ENCODE measurements at regions not wholly inside any gene's neighbourhood (a gene's known extent, or its start where the extent isn't known, plus 50 kb on each side); places are given as distances from the start of the nearest gene placed in this dataset.
"Not testable (repeated sequence)": the region's sequence is repeated elsewhere in the genome, so short reads cannot be mapped to it uniquely, and the experiment has no call there.

DNA sequence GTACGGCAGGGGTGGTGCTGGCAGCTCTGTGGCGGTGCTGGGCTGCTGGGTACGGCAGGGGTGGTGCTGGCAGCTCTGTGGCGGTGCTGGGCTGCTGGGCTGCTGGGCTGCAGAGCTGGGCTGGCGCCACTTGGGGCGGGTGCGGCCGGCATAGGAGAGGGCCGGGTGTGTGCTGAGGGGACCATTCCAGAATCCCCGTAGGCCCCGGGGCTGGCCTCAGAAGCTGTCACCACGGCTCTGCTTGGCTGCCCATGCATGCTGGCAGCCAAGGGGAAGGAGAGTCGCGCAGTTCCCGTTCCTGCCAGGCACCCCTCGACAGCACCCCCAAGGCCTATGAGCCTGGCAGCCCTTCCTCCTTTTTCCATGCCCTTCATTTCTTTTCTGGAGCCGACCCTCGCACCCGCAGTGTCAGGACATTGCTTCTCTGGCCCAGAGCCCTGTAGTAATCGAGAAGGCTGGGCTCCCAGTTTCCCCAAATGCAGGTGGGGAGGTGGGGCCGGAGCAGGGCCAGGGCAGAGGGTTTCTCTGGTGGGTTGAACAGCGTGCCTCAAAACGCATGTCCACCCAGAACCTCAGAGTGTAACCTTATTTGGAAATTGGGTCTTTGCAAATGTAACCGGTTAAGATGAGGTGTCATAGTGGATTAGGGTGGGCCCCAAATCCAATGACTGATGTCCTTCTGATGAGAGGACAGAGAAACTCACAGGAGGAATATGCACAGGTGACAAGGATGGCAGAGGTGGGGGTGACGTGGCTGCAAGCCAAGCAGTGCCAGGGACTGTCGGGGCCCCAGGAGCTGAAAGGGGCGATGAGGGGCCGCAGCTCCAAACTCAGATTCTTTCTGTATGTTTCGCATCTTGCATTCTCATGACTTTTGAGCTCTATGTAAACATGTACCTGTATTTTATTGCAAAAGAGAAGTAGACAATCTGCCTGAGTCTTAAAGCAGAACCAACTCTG, 71.0 kb upstream of the ACTRT2 start:
- DNase-seq (ENCODE audit: low spot score), result no peak

DNA sequence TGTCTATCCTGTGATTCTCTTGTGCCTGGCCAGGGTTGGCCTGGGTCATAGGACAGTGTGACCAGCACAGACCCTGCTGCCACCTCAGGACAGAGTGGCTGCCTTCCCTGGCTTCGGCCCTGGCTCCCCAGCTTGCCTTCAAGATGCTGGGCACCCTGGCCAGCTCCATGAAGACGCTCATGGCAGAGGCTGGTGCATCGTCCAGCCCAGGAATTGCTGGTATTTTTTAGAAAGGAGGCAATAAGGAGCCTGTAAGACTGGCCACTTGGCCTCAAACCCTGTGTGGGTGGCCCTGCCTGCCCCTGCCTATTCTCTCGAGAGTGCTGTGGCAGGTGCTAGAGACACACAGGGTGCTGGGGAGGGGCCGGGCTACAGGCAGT, 70.4 kb upstream of the ACTRT2 start:
- DNase-seq (ENCODE audit: low spot score), result no peak

DNA sequence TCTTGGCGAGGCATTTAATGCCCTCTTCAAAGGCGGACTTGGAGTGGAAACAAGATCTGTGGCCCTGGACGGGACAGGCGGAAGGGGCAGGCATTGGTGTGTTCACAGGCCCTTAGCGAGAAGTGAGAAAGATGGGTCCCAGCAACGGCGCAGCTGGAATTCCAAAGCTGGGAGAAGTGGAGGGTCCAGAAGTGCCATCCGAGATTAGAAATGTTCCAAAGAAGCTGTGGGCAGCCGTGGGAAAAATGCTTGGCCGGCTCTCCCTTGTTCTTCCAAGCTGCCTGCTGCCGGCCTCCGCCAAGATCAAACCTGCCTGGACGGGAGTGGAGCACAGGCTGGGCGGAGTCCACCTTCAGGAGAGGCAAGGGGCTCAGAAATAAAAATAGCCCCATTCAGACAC, 69.4 kb upstream of the ACTRT2 start:
- no peak for DNase-seq (ENCODE audit: low spot score)

- no peak for DNase-seq (ENCODE audit: low spot score)
These were observed 68.9 kb upstream of the ACTRT2 start for GRCh38 chr1:2952371-2952770.

DNA sequence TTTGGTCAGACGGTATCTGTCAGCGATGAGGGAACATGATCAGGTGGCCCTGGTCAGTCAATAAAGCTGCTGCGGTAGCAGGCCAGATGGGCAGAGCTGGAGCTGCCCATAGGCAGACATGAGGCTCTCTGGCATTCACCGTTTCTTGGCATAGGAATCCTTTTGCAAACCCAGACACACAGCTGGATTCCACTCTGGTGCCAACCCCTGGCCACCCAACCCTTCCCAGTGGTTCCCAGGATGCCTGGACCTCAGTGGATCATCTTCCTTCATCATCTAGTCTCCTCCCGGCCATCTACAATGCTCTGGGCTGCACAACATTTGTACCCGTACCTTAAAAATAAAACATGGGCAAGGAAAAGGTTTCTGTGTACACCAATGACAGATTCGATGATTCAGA, 68.3 kb upstream of the ACTRT2 start:
- no peak for DNase-seq (ENCODE audit: low spot score)

DNA sequence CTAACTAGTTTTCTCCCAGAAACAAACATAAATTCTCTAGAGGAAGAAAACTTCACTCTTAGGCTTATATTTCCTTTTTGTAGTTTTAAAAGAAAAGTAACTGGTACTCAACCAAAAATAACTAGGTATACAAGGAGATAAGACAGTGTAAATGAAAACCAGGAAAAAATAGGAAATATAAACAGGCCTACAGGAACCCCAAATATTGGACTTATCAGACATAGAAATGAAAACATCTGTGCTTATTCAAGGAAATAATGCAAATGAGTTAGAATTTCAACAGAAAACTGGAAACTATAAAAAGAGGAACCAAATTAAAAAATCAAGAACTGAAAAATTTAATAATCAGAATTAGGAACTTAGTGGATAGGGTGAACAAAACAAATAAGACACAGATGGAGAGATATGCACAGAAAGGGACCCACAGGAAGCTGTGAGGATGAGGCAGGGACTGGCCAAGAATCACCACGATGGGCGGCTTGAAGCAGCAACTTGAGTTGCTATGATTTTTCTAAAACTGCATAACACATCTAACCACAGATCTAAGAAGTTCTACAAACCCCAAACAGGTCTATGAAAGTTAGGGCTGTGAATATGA, 67.5 kb upstream of the ACTRT2 start:
- no peak for DNase-seq (ENCODE audit: low spot score)

GRCh38 chr1:2955652-2956051, 65.6 kb upstream of the ACTRT2 start:
- DNase-seq (ENCODE audit: low spot score), result no peak

GRCh38 chr1:2956576-2956975, 64.7 kb upstream of the ACTRT2 start:
- DNase-seq (ENCODE audit: low spot score), result no peak

GRCh38 chr1:2957329-2957728, 63.9 kb upstream of the ACTRT2 start:
- no peak for DNase-seq (ENCODE audit: low spot score)

GRCh38 chr1:2959881-2960280, 61.4 kb upstream of the ACTRT2 start:
- DNase-seq (ENCODE audit: low spot score), result not testable (repeated sequence)

GRCh38 chr1:2961081-2961480, 60.2 kb upstream of the ACTRT2 start:
- no peak for DNase-seq (ENCODE audit: low spot score)

- DNase-seq (ENCODE audit: low spot score), result no peak
These were observed 59.6 kb upstream of the ACTRT2 start for GRCh38 chr1:2961661-2962060.

DNA sequence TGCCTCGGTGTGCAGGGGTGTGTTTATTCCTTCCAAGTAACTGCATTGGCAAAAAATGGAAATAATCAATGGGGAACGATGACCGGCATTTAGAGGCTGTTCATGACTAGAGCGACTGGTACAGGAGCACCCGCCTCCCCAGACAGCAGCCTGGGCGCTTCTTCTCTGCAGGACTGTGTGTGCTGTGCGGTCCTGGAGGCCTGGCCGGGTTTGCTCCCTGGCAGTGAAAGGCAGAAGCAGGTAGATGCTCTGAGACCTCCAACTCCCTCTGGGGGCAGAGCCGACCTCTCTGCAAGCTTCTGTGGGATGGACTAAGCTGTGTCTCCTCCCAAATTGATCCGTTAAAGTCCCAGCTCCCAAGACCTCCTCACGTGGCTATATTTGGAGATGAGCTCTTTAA, 59.2 kb upstream of the ACTRT2 start:
- no peak for DNase-seq (ENCODE audit: low spot score)

DNA sequence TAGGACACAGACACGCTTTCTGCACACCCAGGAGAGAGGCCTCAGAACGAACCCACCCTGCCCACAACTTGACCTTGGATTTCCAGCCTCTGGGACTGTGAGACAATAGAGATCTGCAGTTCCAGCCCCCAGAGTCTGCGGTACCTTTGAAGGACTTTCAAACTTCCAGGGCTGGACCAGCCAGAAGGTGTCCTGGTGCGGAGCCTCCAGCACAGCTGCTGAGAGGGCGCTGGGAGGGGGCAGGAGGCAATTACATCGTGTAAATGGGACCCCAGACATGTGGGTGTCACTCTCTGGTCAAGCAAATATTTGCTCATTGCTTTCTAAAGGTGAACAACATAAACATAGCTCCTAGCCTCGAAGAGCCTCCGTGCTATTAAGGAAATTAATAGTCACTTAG, 58.7 kb upstream of the ACTRT2 start:
- DNase-seq (ENCODE audit: low spot score), result no peak

GRCh38 chr1:2962946-2963345, 58.3 kb upstream of the ACTRT2 start:
- no peak for DNase-seq (ENCODE audit: low spot score)

- DNase-seq (ENCODE audit: low spot score), result no peak
These were observed 55.6 kb upstream of the ACTRT2 start for GRCh38 chr1:2965676-2966075.

DNA sequence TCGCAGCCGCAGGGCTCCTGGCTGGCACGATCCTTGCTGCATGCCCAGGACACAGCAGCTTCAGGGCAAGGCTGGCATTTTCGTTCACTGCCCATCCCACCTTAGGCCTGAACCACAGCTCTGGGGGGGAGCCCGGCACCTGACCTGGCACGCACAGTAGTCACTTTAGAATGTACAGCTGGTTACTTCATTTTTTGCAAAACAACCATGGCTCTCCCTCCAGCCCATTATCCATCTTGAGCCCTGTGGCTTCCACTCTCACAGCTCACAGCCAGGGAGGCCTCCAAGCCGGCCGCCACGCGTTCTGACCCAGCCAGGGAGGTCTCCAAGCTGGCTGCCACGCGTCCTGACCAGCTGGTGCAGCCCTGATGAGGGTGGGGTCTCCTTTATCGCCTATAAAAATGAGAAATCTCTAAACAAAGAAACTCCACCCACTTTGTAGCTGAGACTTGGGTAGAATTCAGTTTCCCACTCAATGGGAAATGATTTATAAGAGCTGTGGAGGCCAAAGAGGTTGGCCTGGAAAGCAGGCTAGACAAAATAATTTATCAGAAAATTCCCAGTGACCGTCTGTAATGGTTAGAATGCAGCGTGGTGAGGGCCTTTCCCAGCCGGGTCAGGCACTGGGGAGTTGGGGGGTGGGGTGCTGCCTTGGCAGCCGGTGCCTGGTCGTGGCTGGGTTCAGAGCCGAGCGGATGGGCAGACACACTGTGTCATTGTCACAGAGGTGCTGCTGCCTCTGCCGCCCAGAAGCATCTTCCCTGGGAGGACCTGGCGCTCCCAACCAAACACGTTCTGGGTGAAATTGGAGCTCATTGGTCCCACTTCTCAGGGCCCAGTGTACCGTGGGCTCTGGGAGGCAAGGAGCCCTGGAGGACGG, 54.6 kb upstream of the ACTRT2 start:
- no peak for DNase-seq (ENCODE audit: low spot score)

- no peak for DNase-seq (ENCODE audit: low spot score)
These were observed 53.9 kb upstream of the ACTRT2 start for GRCh38 chr1:2967329-2967725.

DNA sequence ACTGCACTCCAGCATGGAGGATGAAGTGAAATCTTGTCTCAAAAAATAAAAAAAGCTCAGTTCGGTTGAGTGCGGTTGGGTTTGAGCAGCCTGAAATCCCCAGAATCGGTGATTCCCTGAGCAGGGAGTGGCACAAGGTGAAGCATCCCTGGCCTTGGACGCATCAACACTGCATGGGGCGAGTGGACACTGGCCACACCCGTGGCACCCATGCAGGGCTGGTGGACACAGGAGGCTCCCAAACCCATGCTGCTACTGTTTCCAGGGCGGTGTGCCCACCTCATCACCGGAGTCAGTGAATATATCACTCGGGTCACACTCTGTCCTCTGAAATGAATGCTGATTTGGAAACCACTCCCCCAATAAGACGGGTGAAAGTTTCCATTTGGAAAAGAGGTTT, 53.4 kb upstream of the ACTRT2 start:
- DNase-seq (ENCODE audit: low spot score), result no peak

DNA sequence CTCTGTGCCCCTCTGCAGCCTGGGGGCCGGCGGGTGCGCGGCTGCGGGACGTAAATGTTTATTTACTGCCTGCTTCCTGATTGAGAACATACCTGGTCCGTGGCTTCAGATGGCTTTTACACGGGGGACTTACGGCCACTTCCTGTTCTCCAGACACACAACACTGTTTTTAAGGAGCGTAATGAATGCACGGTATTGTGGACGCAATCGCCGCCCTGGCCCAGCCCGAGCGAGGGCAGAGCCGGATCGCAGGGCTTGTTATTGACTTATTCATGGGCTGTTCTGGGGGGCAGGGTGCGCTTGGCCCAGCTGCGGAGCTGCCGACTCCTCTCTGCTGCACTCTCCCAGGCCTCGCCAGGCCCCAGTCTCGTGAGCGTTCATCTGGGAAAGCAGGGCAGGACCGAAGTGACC, 52.8 kb upstream of the ACTRT2 start:
- no peak for DNase-seq (ENCODE audit: low spot score)

DNA sequence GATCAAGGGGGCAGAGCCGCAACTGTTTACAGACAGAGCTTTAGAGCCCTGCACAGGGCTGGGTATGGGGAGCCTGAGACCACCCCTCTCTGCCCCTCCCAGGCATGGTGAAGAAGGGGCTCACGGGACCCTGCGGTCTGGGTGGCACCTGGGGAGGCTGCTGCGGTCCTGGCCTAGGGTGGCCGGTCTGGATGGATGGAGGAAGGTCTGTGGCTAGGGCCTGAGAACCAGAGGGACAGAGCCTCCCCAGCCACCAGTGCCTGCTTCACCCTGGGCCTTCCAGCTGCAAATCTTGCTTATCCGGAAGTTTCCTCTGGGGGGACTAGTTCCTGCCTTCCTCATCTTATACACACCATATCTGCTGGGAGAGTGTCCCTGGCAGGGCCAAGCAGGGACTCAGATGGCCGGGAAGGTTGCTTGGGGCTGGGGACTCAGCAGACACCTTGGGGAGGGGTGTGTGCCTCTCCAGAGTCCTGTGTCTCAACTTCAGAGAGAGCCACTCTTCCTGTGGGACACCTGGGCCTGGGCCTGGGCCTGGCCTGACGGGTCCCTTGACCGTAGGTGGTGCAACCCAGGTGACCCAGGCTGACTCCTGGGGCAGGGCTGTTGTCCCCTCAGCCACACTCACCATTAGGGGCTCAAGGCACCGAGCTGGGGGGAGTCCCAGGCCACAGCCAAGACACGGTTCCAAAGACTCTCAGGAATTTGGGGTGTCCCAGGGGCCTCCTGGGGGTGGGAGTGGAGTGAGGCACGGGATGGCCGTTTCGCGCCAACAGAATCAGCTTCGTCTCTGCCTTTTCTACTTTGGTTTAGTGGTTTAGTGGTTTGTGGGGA, 52.0 kb upstream of the ACTRT2 start:
- no peak for DNase-seq (ENCODE audit: low spot score)

All from SK-N-DZ (cell line).